Stimulated activated naive CD8-positive, alpha-beta T cell treated with anti-CD3 and anti-CD28 coated beads, Interleukin-15, amount 100 ng/mL, for 72 hours (primary cell): ENCODE measurements at regions not wholly inside any gene's neighbourhood (a gene's known extent, or its start where the extent isn't known, plus 50 kb on each side); places are given as distances from the start of the nearest gene placed in this dataset.
"Not testable (repeated sequence)": the region's sequence is repeated elsewhere in the genome, so short reads cannot be mapped to it uniquely, and the experiment has no call there.

Source experiments
- ATAC-seq: fragments of 150-1000 bp; cut with Tn5 transposase; 2 replicates; pipeline ENCODE4 v1.10.0; 2021; ENCODE audit warnings: mild to moderate bottlenecking, moderate library complexity
- DNase-seq, 2 donors: peaks; one replicate each; pipeline ENCODE4 v3.0.0; 2021 to 2022
- H3K27ac Mint-ChIP-seq, 2 donors: one replicate each; pipeline ENCODE4 v1.8.0; 2022; ENCODE audit warnings: mild to moderate bottlenecking in 2 of 2, mixed read lengths in 2 of 2, moderate library complexity in 2 of 2
- H3K27me3 Mint-ChIP-seq: one replicate; pipeline ENCODE4 v1.8.0; 2022; ENCODE audit warnings: mixed read lengths
- H3K4me1 Mint-ChIP-seq: one replicate; pipeline ENCODE4 v1.8.0; 2022; ENCODE audit warnings: mild to moderate bottlenecking, mixed read lengths
- H3K4me3 Mint-ChIP-seq, 2 donors: one replicate each; pipeline ENCODE4 v1.8.0; 2022; ENCODE audit warnings: mild to moderate bottlenecking in 2 of 2, mixed read lengths in 2 of 2, moderate library complexity in 1 of 2
- H3K9me3 Mint-ChIP-seq, 2 donors: one replicate each; pipeline ENCODE4 v1.8.0; 2022; ENCODE audit warnings: mixed read lengths in 2 of 2

GRCh38 chr2:138277062-138277461 is 224.5 kb upstream of the SPOPL start:
- no peak for DNase-seq
- no peak for ATAC-seq
- H3K4me1 Mint-ChIP-seq: no peaks in the 10 kb centered on the region
- no peak overlapping the region for H3K27ac Mint-ChIP-seq
- no peak overlapping the region for H3K4me3 Mint-ChIP-seq
- no peaks in the 10 kb centered on the region for H3K27me3 Mint-ChIP-seq
- H3K9me3 Mint-ChIP-seq: no peaks in the 10 kb centered on the region

- Mint-ChIP-seq H3K9me3 (no peaks in the 10 kb centered on the region), H3K27ac (no peak overlapping the region), H3K4me1 (no peaks in the 10 kb centered on the region), H3K4me3 (no peak overlapping the region), H3K27me3 (no peaks in the 10 kb centered on the region)
- ATAC-seq: no peak
- no peak for DNase-seq
These were observed 221.7 kb upstream of the SPOPL start for GRCh38 chr2:138279871-138280270.

DNA sequence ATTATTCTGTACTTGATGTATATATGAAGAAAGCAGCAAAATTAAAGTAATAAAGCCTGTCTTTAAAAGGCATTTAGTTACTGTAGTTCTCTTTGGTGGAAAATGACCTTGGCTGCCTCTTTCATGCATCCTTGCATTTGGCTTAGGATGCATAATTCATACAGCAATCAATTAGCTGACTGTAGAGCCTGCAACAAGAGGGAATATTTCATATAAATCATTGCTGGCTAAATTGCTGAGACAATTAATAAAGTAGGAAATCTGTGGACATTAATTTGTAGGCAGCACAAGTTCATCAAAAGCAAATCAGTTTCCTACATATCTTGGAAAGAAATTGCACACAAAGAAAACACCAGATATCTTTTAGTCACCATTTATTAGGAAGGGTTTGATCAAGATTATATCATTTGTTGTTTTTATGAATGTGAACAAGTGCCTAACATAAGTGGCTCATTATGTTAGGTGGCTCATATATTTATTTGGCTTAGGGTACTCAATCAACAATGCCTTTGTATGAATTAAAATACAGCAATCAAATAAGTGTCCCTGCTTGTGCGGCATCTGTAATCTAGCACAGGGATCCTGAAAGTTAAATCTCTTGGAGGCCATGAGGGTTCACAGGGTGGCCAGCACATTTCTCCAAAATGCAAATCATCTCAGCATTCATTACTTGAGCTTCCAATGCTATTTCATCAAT is 220.4 kb upstream of the SPOPL start:
- no peak overlapping the region for H3K27ac Mint-ChIP-seq
- H3K4me3 Mint-ChIP-seq: no peak overlapping the region
- DNase-seq (no peak), ATAC-seq (no peak)
- H3K4me1 Mint-ChIP-seq: no peaks in the 10 kb centered on the region
- no peaks in the 10 kb centered on the region for H3K27me3 Mint-ChIP-seq
- H3K9me3 Mint-ChIP-seq: peaks cover 7 to 9% of the 10 kb centered on the region in 2 donors

DNA sequence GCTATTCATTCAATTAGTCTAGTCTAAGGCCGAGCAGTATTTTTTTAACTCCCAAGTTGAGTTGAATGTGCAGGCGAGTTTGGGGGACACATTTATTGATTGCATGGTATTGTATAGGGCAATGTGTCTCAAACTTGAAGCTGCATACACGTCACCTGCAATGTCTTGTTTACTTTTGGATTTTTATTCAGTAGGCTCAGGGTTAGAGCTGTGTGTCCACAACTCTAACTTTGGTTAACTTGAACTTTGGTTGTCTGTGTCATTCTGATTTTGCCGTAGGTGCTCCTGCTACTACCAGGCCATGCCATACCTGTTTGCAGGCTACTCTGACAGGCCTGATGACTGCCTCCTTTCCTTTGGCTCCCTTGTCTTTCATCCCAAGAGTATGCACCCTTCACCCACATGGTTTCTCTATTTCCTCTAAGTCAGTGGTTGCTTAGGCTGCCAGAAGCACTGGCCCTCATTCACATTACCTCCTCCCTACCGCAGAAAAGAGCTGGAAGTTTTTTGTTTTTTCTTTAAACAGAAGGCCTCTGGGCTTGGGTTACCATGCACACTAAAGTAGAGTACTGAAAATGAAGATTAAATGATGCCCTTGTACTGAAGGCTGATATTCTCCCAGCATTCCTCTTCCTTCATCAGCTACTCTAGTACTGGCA is 219.4 kb upstream of the SPOPL start:
- Mint-ChIP-seq H3K4me3 (no peak overlapping the region), H3K27me3 (no peaks in the 10 kb centered on the region), H3K9me3 (peaks cover 11 to 15% of the 10 kb centered on the region in 2 donors), H3K4me1 (no peaks in the 10 kb centered on the region), H3K27ac (no peak overlapping the region)
- no peak for ATAC-seq
- DNase-seq: no peak

- H3K4me1 Mint-ChIP-seq: no peaks in the 10 kb centered on the region
- H3K4me3 Mint-ChIP-seq: no peak overlapping the region
- DNase-seq (no peak), ATAC-seq (no peak)
- no peaks in the 10 kb centered on the region for H3K27me3 Mint-ChIP-seq
- H3K27ac Mint-ChIP-seq: no peak overlapping the region
- H3K9me3 Mint-ChIP-seq: peaks cover 8 to 24% of the 10 kb centered on the region in 2 donors
These were observed 209.8 kb upstream of the SPOPL start for GRCh38 chr2:138291805-138292204.

DNA sequence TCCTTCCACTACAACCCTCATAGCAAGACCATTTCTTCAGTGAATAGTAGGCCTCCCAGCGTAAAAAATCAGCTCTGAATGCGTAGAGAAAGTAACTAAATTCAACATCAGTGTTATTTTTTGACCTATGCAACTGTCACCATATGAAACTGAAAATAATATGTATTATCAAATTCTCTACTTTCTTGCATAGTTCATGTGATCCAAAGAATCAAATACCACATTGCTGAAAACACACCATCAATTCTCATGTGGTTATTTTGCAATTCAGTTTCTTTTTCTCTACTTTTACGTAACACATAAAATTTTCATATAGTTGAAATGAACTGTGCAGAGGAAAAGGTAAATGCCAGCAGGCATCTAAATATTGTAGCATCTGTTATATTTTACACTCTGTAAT is 208.5 kb upstream of the SPOPL start:
- Mint-ChIP-seq H3K27me3 (no peaks in the 10 kb centered on the region), H3K27ac (no peak overlapping the region), H3K4me1 (no peaks in the 10 kb centered on the region), H3K9me3 (peaks cover 4 to 18% of the 10 kb centered on the region in 2 donors), H3K4me3 (no peak overlapping the region)
- ATAC-seq (no peak), DNase-seq (no peak)

GRCh38 chr2:138293549-138293948 is 208.0 kb upstream of the SPOPL start:
- no peak overlapping the region for H3K4me3 Mint-ChIP-seq
- DNase-seq: no peak
- no peaks in the 10 kb centered on the region for H3K27me3 Mint-ChIP-seq
- ATAC-seq: no peak
- H3K27ac Mint-ChIP-seq: no peak overlapping the region
- H3K4me1 Mint-ChIP-seq: no peaks in the 10 kb centered on the region
- peaks cover 4 to 13% of the 10 kb centered on the region in 2 donors for H3K9me3 Mint-ChIP-seq

DNA sequence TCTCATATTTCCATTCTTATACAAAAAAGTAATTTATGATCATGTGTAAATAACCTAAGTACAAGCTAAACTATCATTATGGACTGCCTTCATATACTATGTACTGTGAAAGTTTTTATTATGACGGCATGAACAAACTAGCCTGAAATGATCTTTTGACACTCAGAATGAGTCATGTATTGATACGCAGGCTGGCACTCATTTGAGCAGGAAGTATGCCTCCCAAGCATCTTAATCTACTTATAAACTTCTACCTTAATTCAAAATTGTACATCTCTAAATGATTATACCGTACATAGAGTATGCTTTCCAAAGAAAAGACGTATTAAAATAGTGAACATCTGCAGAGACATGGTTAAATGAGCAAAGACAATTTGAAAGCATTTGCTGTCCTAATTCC is 207.1 kb upstream of the SPOPL start:
- no peak for DNase-seq
- no peaks in the 10 kb centered on the region for H3K4me1 Mint-ChIP-seq
- no peak for ATAC-seq
- peaks cover 4 to 7% of the 10 kb centered on the region in 2 donors for H3K9me3 Mint-ChIP-seq
- H3K27ac Mint-ChIP-seq: no peak overlapping the region
- no peak overlapping the region for H3K4me3 Mint-ChIP-seq
- H3K27me3 Mint-ChIP-seq: no peaks in the 10 kb centered on the region

GRCh38 chr2:138296365-138296764 is 205.2 kb upstream of the SPOPL start:
- Mint-ChIP-seq H3K4me1 (no peaks in the 10 kb centered on the region), H3K27me3 (no peaks in the 10 kb centered on the region), H3K27ac (no peak overlapping the region), H3K4me3 (no peak overlapping the region), H3K9me3 (peaks cover 4 to 7% of the 10 kb centered on the region in 2 donors)
- DNase-seq: no peak
- no peak for ATAC-seq

- no peak for ATAC-seq
- DNase-seq: no peak
- Mint-ChIP-seq H3K9me3 (no peaks in the 10 kb centered on the region), H3K4me1 (no peaks in the 10 kb centered on the region), H3K27me3 (no peaks in the 10 kb centered on the region), H3K4me3 (no peak overlapping the region), H3K27ac (no peak overlapping the region)
These were observed 203.3 kb upstream of the SPOPL start for GRCh38 chr2:138298120-138298814.

DNA sequence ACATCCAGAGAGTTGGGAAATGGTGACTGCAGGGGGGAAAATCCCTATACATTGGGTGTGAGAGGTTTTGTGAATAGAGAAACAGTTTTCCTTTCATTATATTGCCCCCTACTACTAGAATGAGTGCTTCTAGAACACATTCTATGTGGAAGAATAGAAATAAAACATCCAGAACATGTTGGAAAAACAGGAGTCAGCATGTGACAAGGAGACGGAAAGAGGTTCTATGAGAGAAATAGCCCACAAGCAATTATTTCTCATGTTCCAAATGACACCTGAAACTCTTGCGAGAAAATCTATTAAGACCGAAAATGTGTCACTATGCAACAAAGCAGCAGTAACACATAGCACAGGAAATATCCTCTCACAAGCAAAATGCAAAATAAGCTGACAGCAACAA is 202.7 kb upstream of the SPOPL start:
- Mint-ChIP-seq H3K4me3 (no peak overlapping the region), H3K27ac (no peak overlapping the region), H3K4me1 (no peaks in the 10 kb centered on the region), H3K9me3 (no peaks in the 10 kb centered on the region), H3K27me3 (no peaks in the 10 kb centered on the region)
- DNase-seq (no peak), ATAC-seq (no peak)

DNA sequence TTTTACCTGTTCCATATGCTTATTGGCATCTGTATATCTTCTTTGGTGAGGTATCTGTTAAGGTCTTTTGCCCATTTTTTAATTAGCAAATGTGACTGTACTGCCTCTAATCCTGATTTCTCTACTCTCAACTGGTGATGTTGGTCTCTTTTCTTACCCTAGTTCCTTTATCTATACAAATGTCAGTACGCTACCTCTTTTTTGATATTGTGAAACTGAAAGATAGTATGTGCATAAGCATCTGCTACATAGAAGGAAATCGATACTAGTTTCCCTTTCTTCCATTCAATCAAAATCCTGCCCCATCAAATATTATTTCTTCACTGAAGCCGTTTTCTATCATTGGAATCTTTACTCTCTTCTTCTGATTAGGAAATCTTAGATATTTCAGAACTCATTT is 194.9 kb upstream of the SPOPL start:
- Mint-ChIP-seq H3K9me3 (no peaks in the 10 kb centered on the region), H3K27me3 (peaks cover 7% of the 10 kb centered on the region), H3K4me1 (no peaks in the 10 kb centered on the region), H3K27ac (no peak overlapping the region), H3K4me3 (no peak overlapping the region)
- DNase-seq: no peak
- ATAC-seq: no peak

GRCh38 chr2:138307099-138307498 is 194.5 kb upstream of the SPOPL start:
- Mint-ChIP-seq H3K9me3 (no peaks in the 10 kb centered on the region), H3K4me1 (no peaks in the 10 kb centered on the region), H3K4me3 (no peak overlapping the region), H3K27ac (no peak overlapping the region), H3K27me3 (peaks cover 7% of the 10 kb centered on the region)
- DNase-seq (no peak), ATAC-seq (no peak)

GRCh38 chr2:138309760-138310159 is 191.8 kb upstream of the SPOPL start:
- no peak for ATAC-seq
- no peak for DNase-seq
- Mint-ChIP-seq H3K4me1 (no peaks in the 10 kb centered on the region), H3K27ac (no peak overlapping the region), H3K27me3 (peaks cover 7% of the 10 kb centered on the region), H3K9me3 (peaks cover 6 to 8% of the 10 kb centered on the region in 2 donors), H3K4me3 (no peak overlapping the region)

GRCh38 chr2:138312061-138312460 is 189.5 kb upstream of the SPOPL start:
- peaks cover 18 to 26% of the 10 kb centered on the region in 2 donors for H3K9me3 Mint-ChIP-seq
- H3K4me1 Mint-ChIP-seq: no peaks in the 10 kb centered on the region
- H3K27me3 Mint-ChIP-seq: peaks cover 7% of the 10 kb centered on the region
- H3K27ac Mint-ChIP-seq: no peak overlapping the region
- ATAC-seq (no peak), DNase-seq (no peak)
- no peak overlapping the region for H3K4me3 Mint-ChIP-seq

DNA sequence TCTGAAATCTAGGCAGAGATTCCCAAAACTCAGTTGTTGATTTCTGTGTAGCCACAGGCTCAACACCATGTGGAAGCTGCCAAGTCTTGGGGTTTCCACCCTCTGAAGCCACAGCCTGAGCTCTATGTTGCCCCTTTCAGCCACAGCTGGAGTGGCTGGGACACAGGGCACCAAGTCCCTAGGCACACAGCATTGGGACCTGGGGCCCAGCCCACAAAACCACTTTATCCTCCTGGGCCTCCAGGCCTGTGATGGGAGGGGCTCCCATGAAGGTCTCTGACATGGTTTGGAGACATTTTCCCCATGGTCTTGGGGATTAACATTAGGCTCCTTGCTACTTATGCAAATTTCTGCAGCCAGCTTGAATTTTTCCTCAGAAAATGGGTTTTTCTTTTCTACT is 186.0 kb upstream of the SPOPL start:
- H3K9me3 Mint-ChIP-seq: peaks cover 18 to 26% of the 10 kb centered on the region in 2 donors
- not testable (repeated sequence) for H3K4me1 Mint-ChIP-seq, ATAC-seq, H3K27ac Mint-ChIP-seq, H3K4me3 Mint-ChIP-seq, DNase-seq, H3K27me3 Mint-ChIP-seq
